H1 (cell line): ENCODE measurements at regions not wholly inside any gene's neighbourhood (a gene's known extent, or its start where the extent isn't known, plus 50 kb on each side); places are given as distances from the start of the nearest gene placed in this dataset.

Experiments used
- CTCF ChIA-PET: fragments of 300-600 bp; sonication (Branson Sonifier 250); formaldehyde crosslinking; loops from one replicate; lab custom pipeline; 2021; ENCODE audit not compliant: partially characterized antibody; lab: Charles Lee
- POLR2A ChIA-PET: fragments of 300-600 bp; sonication (Branson Sonifier 250); formaldehyde crosslinking; loops from one replicate; lab custom pipeline; 2021; ENCODE audit warnings: inconsistent platforms; ENCODE audit not compliant: partially characterized antibody; lab: Charles Lee
- DNase-seq, 2 experiments: peaks; one replicate each; pipeline versions ENCODE4 v3.0.0 to v3.0.0-alpha.2; 2010 to 2022; ENCODE audit warnings: low spot score in 2 of 2, low read depth in 1 of 2, mixed read lengths in 1 of 2
- FAIRE-seq: peaks from 2 replicates; lab custom pipeline; 2011; peaks lifted over from hg19 to GRCh38; lab: Jason Lieb, UNC
- H2AFZ ChIP-seq: 2 replicates; pipeline ENCODE4 v1.8.1; 2012; ENCODE audit warnings: low read length, inconsistent platforms
- H2AK5ac ChIP-seq: 2 replicates; pipeline ENCODE4 v1.6.1; 2013; ENCODE audit warnings: low read depth, low read length
- H2BK120ac ChIP-seq: replicated peaks from 2 replicates; pipeline ENCODE3; 2013; ENCODE audit warnings: low read depth, low read length, inconsistent platforms
- H2BK12ac ChIP-seq: 2 replicates; pipeline ENCODE4 v1.6.1; 2013; ENCODE audit warnings: low read depth, low read length
- H2BK15ac ChIP-seq: 2 replicates; pipeline ENCODE4 v1.6.1; 2013; ENCODE audit warnings: low read length
- H2BK20ac ChIP-seq: 2 replicates; pipeline ENCODE4 v1.6.1; 2013; ENCODE audit warnings: low read length
- H2BK5ac ChIP-seq: 2 replicates; pipeline ENCODE4 v1.6.1; 2013; ENCODE audit warnings: low read depth, low read length
- H3K14ac ChIP-seq: 2 replicates; pipeline ENCODE4 v1.6.1; 2013; ENCODE audit warnings: inconsistent platforms; ENCODE audit not compliant: insufficient read length
- H3K18ac ChIP-seq: 2 replicates; pipeline ENCODE4 v1.6.1; 2013; ENCODE audit warnings: low read length; ENCODE audit errors: extremely low read depth
- H3K23ac ChIP-seq: 2 replicates; pipeline ENCODE4 v1.6.1; 2013; ENCODE audit warnings: inconsistent platforms; ENCODE audit not compliant: insufficient read length
- H3K23me2 ChIP-seq: 2 replicates; pipeline ENCODE4 v1.6.1; 2013; ENCODE audit warnings: low read depth, low read length
- H3K27ac ChIP-seq: 2 replicates; pipeline ENCODE4 v1.6.1; 2011; ENCODE audit warnings: low read depth, low read length, inconsistent platforms
- H3K27me3 ChIP-seq, 4 experiments: replicated peaks in 1 of 4; 1 replicate in 1 of 4; 2 replicates in 3 of 4; pipeline versions ENCODE4 v1.6.1 to v1.8.1; 2011 to 2013; ENCODE audit warnings: low read length in 3 of 4, mild to moderate bottlenecking in 3 of 4, inconsistent platforms in 2 of 4, mixed read lengths in 2 of 4, moderate library complexity in 1 of 4; ENCODE audit not compliant: control insufficient read depth in 3 of 4, insufficient read depth in 3 of 4; ENCODE audit errors: extremely low read depth in 1 of 4
- H3K36me3 ChIP-seq, 4 experiments: 2 replicates each; pipeline versions ENCODE4 v1.6.1 to v1.8.1; 2011 to 2013; ENCODE audit warnings: mild to moderate bottlenecking in 4 of 4, low read length in 3 of 4, moderate library complexity in 2 of 4, control low read depth in 1 of 4, inconsistent platforms in 1 of 4; ENCODE audit not compliant: insufficient read depth in 4 of 4, control insufficient read depth in 2 of 4
- H3K4ac ChIP-seq: replicated peaks from 2 replicates; pipeline ENCODE3; 2013; ENCODE audit warnings: low read length, low read depth, mixed read lengths, inconsistent platforms; ENCODE audit not compliant: insufficient read length
- H3K4me1 ChIP-seq, 4 experiments: replicated peaks in 1 of 4; 1 replicate in 1 of 4; 2 replicates in 3 of 4; pipeline versions ENCODE4 v1.6.1 to v1.8.1; 2011 to 2013; ENCODE audit warnings: low read length in 3 of 4, inconsistent platforms in 2 of 4, mixed read lengths in 1 of 4; ENCODE audit not compliant: insufficient read depth in 4 of 4, control insufficient read depth in 3 of 4
- H3K4me2 ChIP-seq, 2 experiments: 2 replicates each; pipeline versions ENCODE4 v1.6.1 to v1.8.1; 2011 to 2013; ENCODE audit warnings: low read depth in 2 of 2, low read length in 2 of 2, control low read depth in 1 of 2, inconsistent platforms in 1 of 2, mild to moderate bottlenecking in 1 of 2; ENCODE audit not compliant: insufficient read depth in 1 of 2
- H3K4me3 ChIP-seq, 4 experiments: fragments of 200-600, 300-600 bp in 1 of 4; sonication (generic), shearing (Covaris generic), sonication (Bioruptor Twin) in 1 of 4; 2 replicates each; pipeline versions ENCODE4 v1.5.1 to v1.8.1; 2011 to 2016; ENCODE audit warnings: low read length in 4 of 4, low read depth in 3 of 4, control low read depth in 2 of 4, inconsistent platforms in 2 of 4, mild to moderate bottlenecking in 2 of 4, mixed read lengths in 1 of 4, moderate library complexity in 1 of 4; ENCODE audit not compliant: insufficient read depth in 2 of 4; ENCODE audit errors: extremely low read depth in 1 of 4
- H3K56ac ChIP-seq: replicated peaks from 2 replicates; pipeline ENCODE3; 2013; ENCODE audit warnings: low read depth, mild to moderate bottlenecking, mixed read lengths, low read length, inconsistent platforms; ENCODE audit not compliant: insufficient read length
- H3K79me1 ChIP-seq: 2 replicates; pipeline ENCODE4 v1.6.1; 2013; ENCODE audit warnings: low read depth, low read length, control low read depth
- H3K79me2 ChIP-seq, 2 experiments: 2 replicates each; pipeline versions ENCODE4 v1.6.1 to v1.8.1; 2012 to 2013; ENCODE audit warnings: low read length in 2 of 2, mild to moderate bottlenecking in 2 of 2, inconsistent platforms in 1 of 2; ENCODE audit not compliant: insufficient read depth in 2 of 2, control insufficient read depth in 1 of 2
- H3K9ac ChIP-seq, 4 experiments: replicated peaks in 1 of 4; 1 replicate in 1 of 4; 2 replicates in 3 of 4; pipeline versions ENCODE4 v1.6.1 to v1.8.1; 2011 to 2013; ENCODE audit warnings: low read depth in 3 of 4, low read length in 3 of 4, control low read depth in 2 of 4, mild to moderate bottlenecking in 2 of 4, moderate library complexity in 2 of 4, inconsistent platforms in 1 of 4; ENCODE audit errors: extremely low read depth in 1 of 4
- H3K9me3 ChIP-seq, 2 experiments: 2 replicates each; pipeline versions ENCODE4 v1.6.1 to v1.8.1; 2012 to 2013; ENCODE audit warnings: mild to moderate bottlenecking in 2 of 2, moderate library complexity in 2 of 2, control low read depth in 1 of 2, inconsistent platforms in 1 of 2, low read depth in 1 of 2, low read length in 1 of 2, mixed read lengths in 1 of 2; ENCODE audit not compliant: insufficient read depth in 2 of 2
- H4K20me1 ChIP-seq, 2 experiments: replicated peaks in 1 of 2; 2 replicates each; pipeline versions ENCODE3 to v1.8.1; 2011 to 2013; ENCODE audit warnings: inconsistent platforms in 2 of 2, low read length in 2 of 2, mild to moderate bottlenecking in 1 of 2; ENCODE audit not compliant: insufficient read depth in 2 of 2, control insufficient read depth in 1 of 2
- H4K5ac ChIP-seq: 2 replicates; pipeline ENCODE4 v1.6.1; 2013; ENCODE audit warnings: low read length, low read depth, mixed read lengths, inconsistent platforms; ENCODE audit not compliant: insufficient read length
- H4K8ac ChIP-seq: 2 replicates; pipeline ENCODE4 v1.8.0; 2013; ENCODE audit warnings: mild to moderate bottlenecking, moderate library complexity, low read length, inconsistent platforms; ENCODE audit not compliant: insufficient read depth; ENCODE audit errors: extremely low read depth
- H4K91ac ChIP-seq: replicated peaks from 2 replicates; pipeline ENCODE3; 2013; ENCODE audit warnings: low read length, mixed read lengths, inconsistent platforms; ENCODE audit not compliant: insufficient read length
- CHD1 ChIP-seq: IDR thresholded peaks from 2 replicates; pipeline ENCODE4 v1.6.1; 2012; ENCODE audit warnings: low read depth, low read length, improper control_type of control experiment
- KDM5A ChIP-seq: fragments of 200-600 bp; IDR thresholded peaks from 2 replicates; pipeline ENCODE4 v1.7.1; 2012; ENCODE audit warnings: mild to moderate bottlenecking, low read length, inconsistent platforms, mixed read lengths
- RXRA ChIP-seq: IDR thresholded peaks from 2 replicates; pipeline ENCODE4 v1.6.1; 2011; ENCODE audit warnings: low read depth, mild to moderate bottlenecking, low read length, moderate library complexity; ENCODE audit not compliant: insufficient read depth
- SAP30 ChIP-seq: fragments of 300-600 bp; sonication (generic); IDR thresholded peaks from 2 replicates; pipeline ENCODE4 v1.7.1; 2012; ENCODE audit warnings: low read length, moderate library complexity, mild to moderate bottlenecking, inconsistent platforms; ENCODE audit not compliant: insufficient read depth, insufficient replicate concordance
- SP1 ChIP-seq: IDR thresholded peaks from 2 replicates; pipeline ENCODE4 v1.6.1; 2011; ENCODE audit warnings: low read depth, low read length
- SRF ChIP-seq: IDR thresholded peaks from 2 replicates; pipeline ENCODE4 v1.6.1; 2011; ENCODE audit warnings: mild to moderate bottlenecking, low read depth, low read length, moderate library complexity
- WGBS, 2 experiments: shearing (Covaris generic) in 1 of 2; methylation state at CpG; one replicate each; pipeline versions ENCODE4 v1.1.6 to v1.1.7; 2013 to 2015; ENCODE audit warnings: low lambda C conversion rate in 2 of 2, mixed read lengths in 2 of 2, inconsistent platforms in 1 of 2, low coverage in 1 of 2, missing lambda C conversion rate in 1 of 2; ENCODE audit not compliant: insufficient replicate concordance in 2 of 2, insufficient coverage in 1 of 2, insufficient read length in 1 of 2; ENCODE audit errors: extremely low coverage in 1 of 2, missing lambda C conversion rate in 1 of 2; 5-methylcytosine and 5-hydroxymethylcytosine counted together

GRCh38 chr12:89966495-89967240, 258.0 kb upstream of the ATP2B1 start:
- no peaks in the 10 kb centered on the region for H3K9me3 ChIP-seq
- H3K79me1 ChIP-seq, result no peaks in the 10 kb centered on the region
- peak overlapping the region; percentile 19; the same call in 1 of the 2 replicates for H2AFZ ChIP-seq
- no peak overlapping the region for H2BK20ac ChIP-seq
- no peak overlapping the region for H3K4ac ChIP-seq
- H2BK120ac ChIP-seq, result no peak overlapping the region
- H3K27me3 ChIP-seq, result no peaks in the 10 kb centered on the region
- no peak overlapping the region for H3K56ac ChIP-seq
- no peaks in the 10 kb centered on the region for H3K79me2 ChIP-seq
- DNase-seq (no peak), FAIRE-seq (no peak)
- H3K23ac ChIP-seq, result no peak overlapping the region
- H3K18ac ChIP-seq, result no peak overlapping the region
- H2BK12ac ChIP-seq, result no peak overlapping the region
- no peak overlapping the region for H4K91ac ChIP-seq
- H3K14ac ChIP-seq, result no peak overlapping the region
- no peak overlapping the region for H3K4me3 ChIP-seq
- no peak overlapping the region for H3K9ac ChIP-seq
- H4K8ac ChIP-seq, result no peak overlapping the region
- H3K4me2 ChIP-seq, result peak overlapping the region; percentile 30 to 64; a peak in 3 of 4 replicates
- 89% methylated on average over 4 of the region's 4 CpGs; no CpG with 5 or more reads in 1 of the 2 experiments for WGBS, 2 experiments
- no peaks in the 10 kb centered on the region; a peak in 1 of 8 replicates for H3K36me3 ChIP-seq
- peaks cover 0 to 13% (median 10%) of the 10 kb centered on the region in 4 experiments; a peak in 5 of 7 replicates for H3K4me1 ChIP-seq
- no peak overlapping the region for H2BK15ac ChIP-seq
- H3K23me2 ChIP-seq, result no peaks in the 10 kb centered on the region; the same call in 1 of the 2 replicates
- H2BK5ac ChIP-seq, result no peak overlapping the region
- TF ChIP-seq SAP30 (no peak), RXRA (no peak), CHD1 (no peak), SRF (no peak), KDM5A (no peak), SP1 (no peak)
- H3K27ac ChIP-seq, result no peak overlapping the region
- H4K20me1 ChIP-seq, result no peaks in the 10 kb centered on the region
- CTCF ChIA-PET, result no interaction called here
- POLR2A ChIA-PET, result interaction anchor here (0.6 to 1.1 kb wide), 2 partner anchors 11 to 508 kb away, joined by 3 read pairs; no protein-coding TSS in a partner anchor
- H2AK5ac ChIP-seq, result no peak overlapping the region
- no peak overlapping the region for H4K5ac ChIP-seq
